ENCODE measurements at regions not wholly inside any gene's neighbourhood (a gene's known extent, or its start where the extent isn't known, plus 50 kb on each side); places are given as distances from the start of the nearest gene placed in this dataset.
"Not testable (repeated sequence)": the region's sequence is repeated elsewhere in the genome, so short reads cannot be mapped to it uniquely, and the experiment has no call there.

GRCh38 chr18:46236156-46236555 lies 132.0 kb downstream of the HAUS1 start:
- WGBS, 5 donors: 73 to 94% (median 87%) methylated on average over 4 of the region's 4 CpGs

DNA sequence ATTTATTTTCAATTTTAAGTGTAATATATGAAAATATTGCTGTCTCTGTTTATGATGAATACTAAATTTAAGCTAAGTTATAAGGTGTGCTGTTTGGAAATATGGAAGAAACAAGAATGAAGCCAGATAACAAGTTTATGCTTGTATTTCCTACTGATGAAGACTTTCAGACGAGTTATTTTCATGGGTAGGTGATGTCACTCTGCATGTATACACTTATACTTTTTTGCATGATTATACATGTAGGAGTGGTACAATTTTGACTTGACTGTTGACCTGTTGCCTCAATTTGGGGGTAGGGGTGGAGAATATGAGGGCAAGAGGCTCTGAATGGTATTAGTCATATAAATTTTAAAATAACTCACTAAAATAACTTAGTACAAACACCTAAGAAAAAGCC lies 133.7 kb downstream of the HAUS1 start:
- H3K4me3 ChIP-seq: no peak overlapping the region
- WGBS, 5 donors: 89 to 96% (median 93%) methylated on average over 1 of the region's 1 CpG
- intact Hi-C loops (cut with DNase I; ENCODE audit: low total_unique reads): no loop called here
- H3K9me3 ChIP-seq: no peaks in the 10 kb centered on the region
- H3K4me1 ChIP-seq: peaks cover 0 to 9% (median 2%) of the 10 kb centered on the region in 6 donors
- no peaks in the 10 kb centered on the region for H3K27me3 ChIP-seq (replicated peaks in 1 of 7)
- no peak for TF ChIP-seq CTCF (IDR thresholded peaks at IDR 0.05 in 8 of 11, conservative IDR thresholded peaks at IDR 0.05 in 3 of 11)
- no peak for TF ChIP-seq POLR2AphosphoS5 (IDR thresholded peaks at IDR 0.05)
- peaks cover 0 to 14% (median 0%) of the 10 kb centered on the region in 6 donors for H3K36me3 ChIP-seq
- H3K27ac ChIP-seq: no peak overlapping the region
- DNase-seq: no peak

More at GRCh38 chr18:46236156-46236555, 132.0 kb downstream of the HAUS1 start:
- intact Hi-C loops (cut with DNase I; ENCODE audit: low total_unique reads): no loop called here
- DNase-seq: no peak
- H3K9me3 ChIP-seq: no peaks in the 10 kb centered on the region
- H3K27ac ChIP-seq: no peak overlapping the region
- TF ChIP-seq POLR2AphosphoS5 (IDR thresholded peaks at IDR 0.05): no peak
- no peak for TF ChIP-seq CTCF (IDR thresholded peaks at IDR 0.05 in 8 of 11, conservative IDR thresholded peaks at IDR 0.05 in 3 of 11)
- TF ChIP-seq POLR2A (IDR thresholded peaks at IDR 0.05): no peak
- peaks cover 0 to 9% (median 2%) of the 10 kb centered on the region in 6 donors for H3K4me1 ChIP-seq
- peaks cover 0 to 7% (median 0%) of the 10 kb centered on the region in 6 donors for H3K36me3 ChIP-seq
- H3K4me3 ChIP-seq: no peak overlapping the region
- H3K27me3 ChIP-seq (replicated peaks in 1 of 7): no peaks in the 10 kb centered on the region

DNA sequence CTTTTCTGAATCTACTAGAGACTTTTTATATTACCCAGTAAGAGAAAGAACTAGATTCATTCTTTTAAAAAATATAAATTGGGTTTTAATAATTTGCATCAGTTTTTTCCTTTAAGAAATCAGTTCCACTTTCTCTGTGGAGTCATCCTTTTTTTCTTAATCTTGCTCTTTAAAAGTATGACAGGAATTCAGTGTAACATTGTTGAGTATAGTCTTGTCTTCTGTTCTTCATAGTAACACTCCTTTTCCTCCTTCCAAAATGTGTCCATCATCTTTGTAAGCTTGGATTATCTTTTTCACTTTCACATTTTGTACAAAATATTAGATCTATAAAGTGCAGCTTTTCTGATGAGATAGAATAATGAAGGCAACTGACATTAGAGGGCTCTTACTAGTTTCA lies 135.4 kb downstream of the HAUS1 start:
- peaks cover 0 to 14% (median 0%) of the 10 kb centered on the region in 6 donors for H3K36me3 ChIP-seq
- no peaks in the 10 kb centered on the region for H3K27me3 ChIP-seq (replicated peaks in 1 of 7)
- no peaks in the 10 kb centered on the region for H3K9me3 ChIP-seq
- H3K4me1 ChIP-seq: peaks cover 0 to 9% (median 0%) of the 10 kb centered on the region in 6 donors
- TF ChIP-seq POLR2AphosphoS5 (IDR thresholded peaks at IDR 0.05): no peak
- TF ChIP-seq CTCF (IDR thresholded peaks at IDR 0.05 in 8 of 11, conservative IDR thresholded peaks at IDR 0.05 in 3 of 11): no peak
- TF ChIP-seq POLR2A (IDR thresholded peaks at IDR 0.05): no peak
- H3K4me3 ChIP-seq: no peak overlapping the region
- H3K27ac ChIP-seq: no peak overlapping the region
- intact Hi-C loops (cut with DNase I; ENCODE audit: low total_unique reads): no loop called here
- DNase-seq: no peak

DNA sequence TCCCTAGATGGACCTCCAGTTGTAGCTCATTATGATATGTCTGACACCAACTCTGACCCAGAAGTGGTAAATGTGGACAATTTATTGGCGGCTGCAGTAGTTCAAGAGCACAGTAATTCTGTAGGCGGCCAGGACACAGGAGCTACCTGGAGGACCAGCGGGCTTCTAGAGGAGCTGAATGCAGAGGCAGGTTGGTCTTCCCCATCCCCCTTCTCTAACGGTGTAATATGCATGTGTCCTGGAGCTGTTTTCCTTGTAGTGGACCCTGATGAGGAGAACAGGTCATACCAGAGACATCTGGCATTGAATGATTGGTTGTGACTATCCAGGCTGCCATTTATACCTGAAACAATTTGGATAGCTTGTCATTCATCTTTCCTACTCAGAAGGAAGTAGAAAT lies 135.8 kb downstream of the HAUS1 start:
- H3K4me1 ChIP-seq: peaks cover 0 to 13% (median 0%) of the 10 kb centered on the region in 6 donors
- H3K27ac ChIP-seq: no peak overlapping the region
- 91 to 96% (median 94%) methylated on average over 4 of the region's 4 CpGs for WGBS, 5 donors
- H3K27me3 ChIP-seq (replicated peaks in 1 of 7): no peaks in the 10 kb centered on the region
- H3K4me3 ChIP-seq: no peak overlapping the region
- DNase-seq: no peak
- H3K36me3 ChIP-seq: peaks cover 0 to 14% (median 0%) of the 10 kb centered on the region in 6 donors
- intact Hi-C loops (cut with DNase I; ENCODE audit: low total_unique reads): no loop called here
- TF ChIP-seq POLR2A (IDR thresholded peaks at IDR 0.05): no peak
- no peaks in the 10 kb centered on the region for H3K9me3 ChIP-seq

GRCh38 chr18:46241393-46241792 lies 137.2 kb downstream of the HAUS1 start:
- DNase-seq; H3K4me3 ChIP-seq; H3K27ac ChIP-seq; H3K27me3 ChIP-seq (replicated peaks in 1 of 7); intact Hi-C loops (cut with DNase I; ENCODE audit: low total_unique reads); H3K9me3 ChIP-seq: not testable (repeated sequence)
- Histone ChIP-seq H3K36me3 (peaks cover 0 to 14% (median 0%) of the 10 kb centered on the region in 6 donors), H3K4me1 (peaks cover 0 to 13% (median 0%) of the 10 kb centered on the region in 6 donors)
- 92 to 94% (median 93%) methylated on average over 7 of the region's 7 CpGs for WGBS, 5 donors

Measured in spleen (tissue), 11 donors.